T-helper 1 cell treated with Interleukin-12 subunit alpha and Interleukin-12 subunit beta and Interleukin-4 antibody, amounts not matched to agents 30 μg/mL and 1 μg/mL, for 36 hours (primary cell): ENCODE measurements at regions not wholly inside any gene's neighbourhood (a gene's known extent, or its start where the extent isn't known, plus 50 kb on each side); places are given as distances from the start of the nearest gene placed in this dataset.
A peak's percentile ranks its signal among the peaks of the same experiment; 100 is the strongest.

Source experiments
- H3K27ac Mint-ChIP-seq: one replicate; pipeline ENCODE4 v1.8.0; 2021; ENCODE audit warnings: mild to moderate bottlenecking, mixed read lengths
- H3K27me3 Mint-ChIP-seq: one replicate; pipeline ENCODE4 v1.8.0; 2021; ENCODE audit warnings: low read depth, mixed read lengths
- H3K36me3 Mint-ChIP-seq: one replicate; pipeline ENCODE4 v1.8.0; 2021; ENCODE audit warnings: low read depth, mixed read lengths
- H3K4me1 Mint-ChIP-seq: one replicate; pipeline ENCODE4 v1.8.0; 2021; ENCODE audit warnings: low read depth, mixed read lengths
- H3K4me3 Mint-ChIP-seq: one replicate; pipeline ENCODE4 v1.8.0; 2021; ENCODE audit warnings: mild to moderate bottlenecking, moderate library complexity, mixed read lengths
- H3K9me3 Mint-ChIP-seq: one replicate; pipeline ENCODE4 v1.8.0; 2021; ENCODE audit warnings: mixed read lengths

DNA sequence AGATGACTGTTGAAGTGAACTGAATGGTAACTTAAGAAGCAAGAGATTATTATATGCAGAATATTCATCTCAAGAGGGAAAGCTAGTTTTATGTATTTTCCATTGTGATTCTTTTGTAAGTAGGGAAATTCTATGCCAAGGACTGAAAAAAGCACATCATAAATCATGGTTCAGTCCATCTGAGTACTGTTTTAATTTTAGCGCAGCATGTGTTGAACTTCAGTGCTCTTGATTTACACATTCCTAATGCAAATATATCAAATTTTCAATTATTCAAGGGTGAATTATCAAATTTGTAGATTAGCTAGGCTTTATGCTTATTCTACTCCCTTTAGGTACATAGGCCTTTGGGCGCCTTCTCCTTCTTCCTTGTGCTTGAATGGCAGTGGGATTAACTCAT, 50.3 kb upstream of the TCF12 start:
- no peaks in the 10 kb centered on the region for H3K4me1 Mint-ChIP-seq
- H3K36me3 Mint-ChIP-seq: no peaks in the 10 kb centered on the region
- no peaks in the 10 kb centered on the region for H3K9me3 Mint-ChIP-seq
- H3K4me3 Mint-ChIP-seq: no peak overlapping the region
- H3K27ac Mint-ChIP-seq: no peak overlapping the region
- peaks cover 3% of the 10 kb centered on the region for H3K27me3 Mint-ChIP-seq

DNA sequence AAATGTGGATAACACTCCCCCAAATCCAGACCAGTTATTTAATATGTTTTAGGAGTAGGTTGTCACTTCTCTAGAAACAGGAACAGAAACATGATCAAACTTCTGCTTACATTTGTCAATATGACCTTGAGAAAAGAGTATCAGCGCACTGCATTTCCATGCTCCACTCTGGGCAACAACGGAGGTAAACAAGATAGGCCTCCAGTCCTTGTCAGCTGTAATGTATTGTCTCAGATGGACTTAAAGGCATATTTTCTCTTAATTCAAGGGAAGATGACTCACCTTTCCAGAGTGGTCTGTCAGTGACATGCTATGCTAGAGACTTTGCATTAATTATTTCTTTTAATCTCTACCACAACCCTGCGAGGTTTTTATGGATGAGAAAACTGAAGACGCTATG, 51.6 kb upstream of the TCF12 start:
- H3K27ac Mint-ChIP-seq: no peak overlapping the region
- H3K27me3 Mint-ChIP-seq: peaks cover 10% of the 10 kb centered on the region
- no peaks in the 10 kb centered on the region for H3K9me3 Mint-ChIP-seq

DNA sequence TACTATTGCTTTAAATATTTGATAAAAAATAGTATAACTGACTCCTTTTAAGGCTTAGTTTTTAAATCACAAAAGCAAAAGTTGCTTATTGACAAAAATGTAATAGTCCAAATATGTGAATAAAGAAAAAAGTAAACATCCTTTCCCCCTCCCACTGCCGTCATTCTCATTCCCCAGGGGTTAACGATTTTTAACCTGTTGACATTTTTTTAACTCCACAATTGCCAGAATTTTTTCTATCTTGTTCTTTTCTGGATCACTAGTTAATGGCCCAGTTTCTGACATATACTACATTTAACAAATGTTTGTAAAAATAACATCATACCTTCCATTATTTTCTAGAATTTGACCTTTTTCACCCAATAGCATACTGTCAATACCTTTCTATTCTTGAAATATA, 60.6 kb upstream of the TCF12 start:
- Mint-ChIP-seq H3K27me3 (peaks cover 25% of the 10 kb centered on the region), H3K27ac (no peak overlapping the region), H3K9me3 (no peaks in the 10 kb centered on the region)

More for the DNA sequence above, 51.6 kb upstream of the TCF12 start:
- no peak overlapping the region for H3K4me3 Mint-ChIP-seq
- no peaks in the 10 kb centered on the region for H3K4me1 Mint-ChIP-seq
- no peaks in the 10 kb centered on the region for H3K36me3 Mint-ChIP-seq

DNA sequence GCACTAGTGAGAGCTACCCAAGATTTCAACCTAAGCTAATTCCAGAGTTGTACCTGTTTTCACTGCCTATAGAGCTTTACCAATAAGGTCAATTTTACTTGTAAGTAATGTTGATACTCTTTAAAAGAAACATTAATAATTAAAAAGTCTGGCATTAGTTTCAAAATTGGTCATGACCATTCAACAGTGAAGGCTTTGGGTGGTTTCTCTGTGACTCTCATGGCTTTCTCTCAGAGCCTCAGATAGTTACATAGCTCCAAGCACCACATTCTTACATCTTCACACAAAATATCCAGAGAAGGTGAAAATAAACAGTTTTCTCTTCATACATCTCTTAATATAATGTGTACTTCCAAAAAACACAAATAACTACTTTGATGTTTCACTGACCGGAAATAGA, 61.5 kb upstream of the TCF12 start:
- Mint-ChIP-seq H3K27me3 (peaks cover 20% of the 10 kb centered on the region), H3K36me3 (no peaks in the 10 kb centered on the region), H3K4me1 (no peaks in the 10 kb centered on the region)

More for the DNA sequence above, 60.6 kb upstream of the TCF12 start:
- H3K4me3 Mint-ChIP-seq: no peak overlapping the region
- no peaks in the 10 kb centered on the region for H3K4me1 Mint-ChIP-seq
- H3K36me3 Mint-ChIP-seq: no peaks in the 10 kb centered on the region

DNA sequence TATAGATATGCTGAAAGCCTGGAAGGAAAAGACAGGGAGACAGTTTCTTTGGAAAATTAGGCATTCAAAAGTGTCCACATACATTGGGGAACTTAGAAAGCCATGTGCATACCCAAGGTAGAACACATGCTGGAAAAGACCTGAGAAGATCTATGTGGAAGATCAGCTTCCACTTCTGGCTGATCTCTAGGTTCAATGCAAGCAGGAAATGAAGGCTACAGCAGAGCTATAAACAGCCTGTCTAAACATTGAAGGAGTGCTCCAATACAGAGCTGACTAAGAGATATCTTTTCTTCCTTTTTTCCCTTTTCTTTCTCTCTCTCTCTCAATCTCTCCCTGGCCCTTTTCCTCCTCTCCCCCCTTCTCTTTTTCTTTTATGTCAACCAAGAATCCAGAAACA, 73.6 kb upstream of the TCF12 start:
- H3K27me3 Mint-ChIP-seq: no peaks in the 10 kb centered on the region
- H3K36me3 Mint-ChIP-seq: no peaks in the 10 kb centered on the region
- no peak overlapping the region for H3K27ac Mint-ChIP-seq
- no peak overlapping the region for H3K4me3 Mint-ChIP-seq
- no peaks in the 10 kb centered on the region for H3K4me1 Mint-ChIP-seq
- no peaks in the 10 kb centered on the region for H3K9me3 Mint-ChIP-seq

More for the DNA sequence above, 61.5 kb upstream of the TCF12 start:
- Mint-ChIP-seq H3K9me3 (no peaks in the 10 kb centered on the region), H3K4me3 (no peak overlapping the region), H3K27ac (no peak overlapping the region)

DNA sequence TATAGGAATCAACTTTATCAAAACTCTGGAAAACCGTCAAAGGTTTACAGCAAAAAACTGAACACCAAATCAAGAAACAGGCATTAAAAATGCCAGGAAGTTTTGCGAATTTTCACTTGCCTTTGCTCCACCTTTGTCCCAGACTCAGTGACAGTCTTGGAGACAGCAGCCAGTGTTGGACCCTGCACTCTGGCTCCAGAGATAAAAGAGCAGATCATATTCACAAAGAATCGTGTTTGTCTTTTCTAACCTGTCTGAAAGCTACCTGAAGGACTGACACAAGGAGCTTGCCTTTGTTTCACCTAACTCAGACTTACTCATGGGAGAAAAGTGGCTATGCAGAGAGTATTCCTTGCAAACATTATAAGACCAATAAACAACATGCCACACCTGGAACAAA, 74.0 kb upstream of the TCF12 start:
- Mint-ChIP-seq H3K9me3 (no peaks in the 10 kb centered on the region), H3K36me3 (peaks cover 1% of the 10 kb centered on the region), H3K4me1 (peaks cover 2% of the 10 kb centered on the region), H3K27ac (no peak overlapping the region), H3K4me3 (no peak overlapping the region), H3K27me3 (no peaks in the 10 kb centered on the region)

DNA sequence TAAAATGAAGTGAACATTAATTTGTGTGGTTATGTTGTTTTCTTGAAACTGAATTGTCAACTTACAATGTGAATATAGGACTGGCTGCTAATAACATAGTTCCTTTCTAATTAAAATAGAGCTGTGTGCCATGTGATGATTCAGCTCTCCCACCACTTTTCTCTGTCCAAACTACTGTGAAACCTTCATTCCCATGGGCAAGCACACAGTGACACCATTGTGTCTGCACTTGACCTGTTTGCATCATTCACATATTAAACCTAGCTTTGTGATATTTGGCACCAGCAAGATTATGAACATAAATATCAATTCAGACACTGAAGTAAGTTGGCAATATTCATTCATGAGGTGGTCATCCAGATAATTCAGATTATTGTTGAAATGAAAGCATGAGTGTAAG, 78.8 kb upstream of the TCF12 start:
- Mint-ChIP-seq H3K4me3 (no peak overlapping the region), H3K27me3 (no peaks in the 10 kb centered on the region), H3K36me3 (peaks cover 1% of the 10 kb centered on the region), H3K4me1 (peaks cover 7% of the 10 kb centered on the region), H3K9me3 (no peaks in the 10 kb centered on the region), H3K27ac (no peak overlapping the region)

DNA sequence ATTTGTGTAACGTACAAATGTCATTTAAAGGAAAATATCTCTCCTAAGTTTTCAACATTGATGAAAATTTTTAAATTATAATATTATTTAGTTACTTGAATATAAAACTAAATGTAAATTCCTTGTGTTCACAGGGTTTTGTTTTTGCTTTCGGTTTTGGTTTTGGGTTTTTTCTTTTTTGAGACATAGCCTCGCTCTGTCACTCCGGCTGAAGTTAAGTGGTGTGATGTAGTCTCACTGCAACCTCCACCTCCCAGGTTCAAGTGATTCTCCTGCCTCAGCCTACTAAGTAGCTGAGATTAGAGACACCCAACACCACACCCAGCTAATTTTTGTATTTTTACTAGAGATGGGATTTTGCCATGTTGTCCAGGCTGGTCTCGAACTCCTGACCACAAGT, 79.3 kb upstream of the TCF12 start:
- Mint-ChIP-seq H3K4me1 (peaks cover 7% of the 10 kb centered on the region), H3K4me3 (no peak overlapping the region), H3K36me3 (peaks cover 1% of the 10 kb centered on the region), H3K27me3 (no peaks in the 10 kb centered on the region), H3K9me3 (no peaks in the 10 kb centered on the region), H3K27ac (peak overlapping the region; percentile 18)

DNA sequence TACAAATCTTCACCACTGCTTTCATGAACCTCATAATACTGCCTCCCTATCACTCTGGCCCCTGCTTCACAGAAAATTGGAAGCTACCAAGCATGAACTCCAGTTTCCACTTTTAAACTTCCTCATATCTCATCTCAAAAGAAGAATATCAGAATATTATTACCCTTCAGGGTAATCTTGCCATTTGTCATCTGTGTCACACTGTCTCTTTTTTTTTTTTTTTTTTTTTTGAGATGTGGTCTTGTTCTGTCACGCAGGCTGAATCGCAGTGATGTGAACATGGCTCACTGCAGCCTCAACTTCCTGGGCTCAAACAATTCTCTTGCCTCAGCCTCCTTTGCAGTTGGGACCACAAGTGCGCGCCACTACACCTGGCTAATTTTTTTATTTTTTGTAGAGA, 80.4 kb upstream of the TCF12 start:
- no peak overlapping the region for H3K27ac Mint-ChIP-seq

DNA sequence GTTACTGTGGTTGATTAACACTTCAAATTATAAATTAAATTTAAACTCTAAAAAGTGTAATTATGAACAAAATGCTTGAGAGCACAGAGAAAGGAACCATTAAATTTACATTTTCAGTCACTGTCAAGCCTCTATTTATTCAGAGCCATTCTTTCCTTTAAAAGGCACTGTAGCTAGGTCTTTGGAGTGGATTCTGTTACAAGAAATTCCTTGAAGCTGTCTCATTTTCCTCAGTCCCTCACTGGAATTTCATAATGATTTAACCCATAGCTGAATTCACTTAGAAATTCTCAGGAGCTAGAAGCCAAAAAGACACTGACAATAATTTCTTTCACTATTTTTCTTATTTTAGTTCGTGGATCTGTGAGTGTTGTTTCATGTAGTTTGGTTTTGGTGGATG, 81.2 kb upstream of the TCF12 start:
- H3K9me3 Mint-ChIP-seq: no peaks in the 10 kb centered on the region
- H3K27ac Mint-ChIP-seq: no peak overlapping the region
- H3K36me3 Mint-ChIP-seq: peaks cover 1% of the 10 kb centered on the region
- H3K4me3 Mint-ChIP-seq: no peak overlapping the region
- peaks cover 7% of the 10 kb centered on the region for H3K4me1 Mint-ChIP-seq
- H3K27me3 Mint-ChIP-seq: peaks cover 4% of the 10 kb centered on the region

More for the DNA sequence above, 80.4 kb upstream of the TCF12 start:
- Mint-ChIP-seq H3K36me3 (peaks cover 1% of the 10 kb centered on the region), H3K9me3 (no peaks in the 10 kb centered on the region), H3K27me3 (no peaks in the 10 kb centered on the region), H3K4me1 (peaks cover 7% of the 10 kb centered on the region), H3K4me3 (no peak overlapping the region)

DNA sequence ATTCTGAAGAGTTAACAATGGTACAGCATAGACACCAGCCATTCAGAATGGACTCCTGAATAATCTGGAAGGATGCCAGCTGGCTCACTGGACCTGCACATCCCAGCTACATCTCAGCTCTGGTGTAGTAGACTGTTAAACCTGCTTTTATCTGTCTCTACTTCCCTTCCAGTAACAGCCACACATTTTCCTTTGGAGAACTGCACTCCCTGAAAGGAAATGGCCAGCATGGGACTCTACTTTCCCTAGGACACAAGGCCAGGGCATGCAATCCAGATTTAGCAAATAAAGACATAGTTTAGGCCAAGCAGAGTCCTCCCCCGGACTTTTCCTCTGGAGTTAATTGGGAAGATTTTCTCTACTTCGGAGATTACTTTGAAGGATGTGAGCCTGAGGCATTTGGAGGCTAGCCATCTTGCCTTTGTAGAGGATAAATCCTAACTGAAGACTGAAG, 82.7 kb upstream of the TCF12 start:
- Mint-ChIP-seq H3K4me1 (peaks cover 7% of the 10 kb centered on the region), H3K36me3 (peaks cover 1% of the 10 kb centered on the region), H3K4me3 (no peak overlapping the region), H3K9me3 (no peaks in the 10 kb centered on the region), H3K27me3 (peaks cover 7% of the 10 kb centered on the region), H3K27ac (no peak overlapping the region)

DNA sequence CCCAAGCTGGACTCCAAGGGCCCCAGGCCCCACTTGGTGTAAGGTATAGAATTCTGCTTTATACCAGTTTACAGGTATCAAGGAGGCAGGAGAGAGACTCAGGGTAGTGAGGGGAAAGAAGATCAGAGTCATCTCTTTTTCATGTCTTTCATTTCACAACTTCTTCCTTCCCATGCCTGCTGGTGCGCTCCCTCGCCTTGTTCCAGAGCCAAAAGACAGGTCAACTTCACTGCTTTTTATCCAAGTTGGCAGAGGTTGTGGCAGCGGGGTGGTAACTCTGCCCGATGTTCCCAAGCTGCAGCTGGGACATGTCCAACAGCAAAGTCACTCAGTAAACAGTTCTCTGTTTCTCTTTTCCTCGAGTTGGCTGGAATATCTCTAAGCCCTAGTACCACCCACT, 86.3 kb upstream of the TCF12 start:
- H3K27me3 Mint-ChIP-seq: peaks cover 10% of the 10 kb centered on the region
- H3K9me3 Mint-ChIP-seq: no peaks in the 10 kb centered on the region
- no peaks in the 10 kb centered on the region for H3K36me3 Mint-ChIP-seq
- no peak overlapping the region for H3K4me3 Mint-ChIP-seq
- H3K27ac Mint-ChIP-seq: no peak overlapping the region
- no peaks in the 10 kb centered on the region for H3K4me1 Mint-ChIP-seq

DNA sequence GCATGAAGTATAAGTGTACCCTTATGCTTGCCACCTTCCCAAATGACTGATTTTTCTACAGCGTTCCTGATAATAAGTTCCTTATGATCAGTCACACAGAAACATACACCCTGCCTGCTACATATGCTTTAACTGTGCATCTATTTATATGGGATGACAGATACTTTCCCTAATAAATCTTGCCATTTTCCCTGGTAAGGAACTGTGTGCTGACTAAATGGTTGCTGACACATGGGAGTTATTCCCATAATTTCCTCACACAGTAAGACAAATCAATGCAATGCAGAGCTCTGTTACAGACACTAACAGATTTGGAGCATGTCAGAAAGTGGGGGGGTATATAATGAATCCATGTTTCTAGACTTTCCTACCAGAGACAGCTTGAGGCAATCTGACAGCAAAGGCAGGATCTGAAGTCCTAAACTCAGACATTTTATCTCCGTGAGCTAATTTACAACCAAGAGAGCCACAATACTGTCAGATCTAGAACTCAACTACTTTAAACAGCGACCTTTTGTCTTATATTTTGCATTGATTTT, 86.9 kb upstream of the TCF12 start:
- Mint-ChIP-seq H3K4me3 (no peak overlapping the region), H3K36me3 (no peaks in the 10 kb centered on the region), H3K9me3 (no peaks in the 10 kb centered on the region), H3K27me3 (peaks cover 10% of the 10 kb centered on the region), H3K4me1 (no peaks in the 10 kb centered on the region), H3K27ac (no peak overlapping the region)

DNA sequence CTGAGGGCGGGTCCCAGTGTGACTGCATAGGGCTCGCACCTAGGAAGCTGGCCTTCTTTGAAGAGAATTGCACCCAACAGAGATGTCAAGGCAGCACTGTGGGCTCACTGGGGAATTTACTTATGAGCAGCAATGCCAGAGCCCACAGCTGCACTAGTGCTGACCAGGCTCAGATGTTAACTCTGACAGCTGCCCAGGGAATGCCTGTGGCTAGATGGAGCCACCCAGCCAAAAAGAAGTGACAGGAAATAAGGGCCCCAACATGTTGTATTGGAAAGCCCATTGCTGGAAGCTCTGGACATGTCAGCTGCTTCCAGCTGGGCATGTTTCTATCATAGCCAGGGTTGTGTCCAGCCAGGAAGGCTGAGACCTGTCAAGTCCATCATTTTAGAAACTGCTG, 90.9 kb upstream of the ZNF280D start:
- Mint-ChIP-seq H3K27me3 (no peaks in the 10 kb centered on the region), H3K27ac (no peak overlapping the region), H3K4me3 (no peak overlapping the region), H3K36me3 (no peaks in the 10 kb centered on the region), H3K9me3 (no peaks in the 10 kb centered on the region), H3K4me1 (no peaks in the 10 kb centered on the region)

DNA sequence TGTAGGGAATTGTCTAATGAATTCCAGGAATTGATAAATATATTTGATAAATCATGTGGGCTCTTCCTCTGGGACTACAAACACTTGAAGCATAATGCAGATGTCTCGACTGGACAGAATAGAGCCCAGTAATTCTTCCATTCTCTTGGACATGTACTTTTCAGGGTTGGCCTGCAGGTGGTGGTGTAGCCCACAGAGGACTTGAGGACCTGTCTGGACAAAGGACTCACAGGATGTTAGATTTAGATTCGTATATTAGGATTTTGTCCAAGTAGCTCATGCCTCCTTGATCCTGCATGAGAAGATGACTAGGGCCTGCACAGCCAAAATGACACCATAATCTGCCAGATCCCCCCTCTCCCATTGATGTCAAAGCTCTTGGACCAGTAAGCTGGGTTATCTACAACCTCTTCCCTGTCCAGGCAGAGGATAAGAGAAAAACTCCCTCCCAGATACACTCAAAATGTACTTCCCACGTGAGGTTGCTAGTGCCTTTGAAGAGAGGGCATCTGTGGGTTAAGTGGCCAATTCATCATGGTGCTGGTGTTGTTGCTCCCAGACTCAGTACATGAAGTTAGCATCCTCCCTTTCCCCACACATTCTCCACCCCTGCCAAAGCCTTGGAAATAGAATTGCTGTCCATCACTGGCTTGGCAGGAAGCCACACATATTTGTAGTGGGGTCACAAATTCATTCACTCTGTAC, 88.6 kb upstream of the ZNF280D start:
- Mint-ChIP-seq H3K27me3 (no peaks in the 10 kb centered on the region), H3K9me3 (no peaks in the 10 kb centered on the region), H3K27ac (no peak overlapping the region), H3K4me3 (no peak overlapping the region), H3K36me3 (no peaks in the 10 kb centered on the region), H3K4me1 (no peaks in the 10 kb centered on the region)
